ENCODE measurements at regions not wholly inside any gene's neighbourhood (a gene's known extent, or its start where the extent isn't known, plus 50 kb on each side); places are given as distances from the start of the nearest gene placed in this dataset.

GRCh38 chrX:8052909-8053308, 118.2 kb downstream of the VCX2 start:
- no TSS peak for BruUV-seq (replicated peaks)
- H3K36me3 ChIP-seq (ENCODE audit: control insufficient read depth, insufficient read depth, low read length), result no peaks in the 10 kb centered on the region
- ATAC-seq (no peak), DNase-seq (ENCODE audit: low read depth, low spot score) (no peak)
- no peaks in the 10 kb centered on the region for H3K27me3 ChIP-seq (ENCODE audit: control insufficient read depth, insufficient read depth, low read length)
- H3K4me3 ChIP-seq (ENCODE audit: low read depth in 2 of 2, low read length in 2 of 2), result no peak overlapping the region
- POLR2A ChIA-PET, result no interaction called here
- in situ Hi-C loops (cut with HindIII; ENCODE audit: low pct_unique_long_range_greater_than_20kb, low sequenced_read_pairs), result no loop called here
- CTCF ChIA-PET, result no interaction called here
- H3K4me1 ChIP-seq (ENCODE audit: control insufficient read depth, insufficient read depth, low read length), result no peaks in the 10 kb centered on the region
- TF ChIP-seq POLR2AphosphoS5 (IDR thresholded peaks at IDR 0.05; ENCODE audit: low read depth, low read length) (no peak), SIN3A (IDR thresholded peaks at IDR 0.05; ENCODE audit: borderline replicate concordance, insufficient read depth, low read depth, low read length) (no peak), TCF7L2 (IDR thresholded peaks at IDR 0.05; ENCODE audit: low read depth, low read length) (no peak), CTCF (IDR thresholded peaks at IDR 0.05) (no peak), REST (IDR thresholded peaks at IDR 0.05; ENCODE audit: insufficient read depth in 1 of 2, low read depth in 2 of 2, low read length in 1 of 2) (no peak)
- no peaks in the 10 kb centered on the region for H3K9me3 ChIP-seq (ENCODE audit: control insufficient read depth, insufficient read depth, low read depth, low read length)
- H3K27ac ChIP-seq (ENCODE audit: low read length), result no peak overlapping the region
- intact Hi-C loops (cut with micrococcal nuclease; ENCODE audit: unreplicated experiment), result no loop called here

GRCh38 chrX:8049827-8050226, 121.2 kb downstream of the VCX2 start:
- DNase-seq (ENCODE audit: low read depth, low spot score), result no peak
- Histone ChIP-seq H3K27me3 (ENCODE audit: control insufficient read depth, insufficient read depth, low read length) (no peaks in the 10 kb centered on the region), H3K27ac (ENCODE audit: low read length) (no peak overlapping the region), H3K4me3 (ENCODE audit: low read depth in 2 of 2, low read length in 2 of 2) (no peak overlapping the region), H3K4me1 (ENCODE audit: control insufficient read depth, insufficient read depth, low read length) (no peaks in the 10 kb centered on the region), H3K36me3 (ENCODE audit: control insufficient read depth, insufficient read depth, low read length) (no peaks in the 10 kb centered on the region), H3K9me3 (ENCODE audit: control insufficient read depth, insufficient read depth, low read depth, low read length) (no peaks in the 10 kb centered on the region)
- ATAC-seq, result no peak
- POLR2A ChIA-PET, result no interaction called here
- CTCF ChIA-PET, result no interaction called here
- BruUV-seq (replicated peaks), result no TSS peak
- intact Hi-C loops (cut with micrococcal nuclease; ENCODE audit: unreplicated experiment), result no loop called here
- in situ Hi-C loops (cut with HindIII; ENCODE audit: low pct_unique_long_range_greater_than_20kb, low sequenced_read_pairs), result no loop called here
- TF ChIP-seq SIN3A (IDR thresholded peaks at IDR 0.05; ENCODE audit: borderline replicate concordance, insufficient read depth, low read depth, low read length) (no peak), CTCF (IDR thresholded peaks at IDR 0.05) (no peak), POLR2AphosphoS5 (IDR thresholded peaks at IDR 0.05; ENCODE audit: low read depth, low read length) (no peak), REST (IDR thresholded peaks at IDR 0.05; ENCODE audit: insufficient read depth in 1 of 2, low read depth in 2 of 2, low read length in 1 of 2) (no peak), TCF7L2 (IDR thresholded peaks at IDR 0.05; ENCODE audit: low read depth, low read length) (no peak)
